ENCODE measurements at regions not wholly inside any gene's neighbourhood (a gene's known extent, or its start where the extent isn't known, plus 50 kb on each side); places are given as distances from the start of the nearest gene placed in this dataset.

DNA sequence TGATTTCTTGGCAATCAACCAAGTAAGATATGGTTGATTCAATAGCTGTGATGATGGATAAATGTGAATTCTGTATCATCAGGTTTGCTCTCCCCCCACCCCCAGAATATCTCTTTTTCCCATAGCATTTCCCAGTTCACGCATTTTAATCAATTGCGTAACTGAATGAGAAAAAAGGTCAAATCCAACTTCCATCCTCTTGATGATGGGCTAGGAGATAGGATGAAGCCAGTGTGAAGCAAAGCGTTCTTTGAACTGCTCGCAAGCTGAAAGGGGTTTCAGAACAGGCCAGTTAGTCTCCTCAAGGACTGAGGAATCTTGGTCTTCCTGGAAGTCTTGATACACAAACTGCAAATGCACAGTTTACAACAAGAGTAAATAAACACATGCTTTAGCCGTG lies 94.5 kb upstream of the ARMC3 start:
- TF ChIP-seq, protein P1, sequence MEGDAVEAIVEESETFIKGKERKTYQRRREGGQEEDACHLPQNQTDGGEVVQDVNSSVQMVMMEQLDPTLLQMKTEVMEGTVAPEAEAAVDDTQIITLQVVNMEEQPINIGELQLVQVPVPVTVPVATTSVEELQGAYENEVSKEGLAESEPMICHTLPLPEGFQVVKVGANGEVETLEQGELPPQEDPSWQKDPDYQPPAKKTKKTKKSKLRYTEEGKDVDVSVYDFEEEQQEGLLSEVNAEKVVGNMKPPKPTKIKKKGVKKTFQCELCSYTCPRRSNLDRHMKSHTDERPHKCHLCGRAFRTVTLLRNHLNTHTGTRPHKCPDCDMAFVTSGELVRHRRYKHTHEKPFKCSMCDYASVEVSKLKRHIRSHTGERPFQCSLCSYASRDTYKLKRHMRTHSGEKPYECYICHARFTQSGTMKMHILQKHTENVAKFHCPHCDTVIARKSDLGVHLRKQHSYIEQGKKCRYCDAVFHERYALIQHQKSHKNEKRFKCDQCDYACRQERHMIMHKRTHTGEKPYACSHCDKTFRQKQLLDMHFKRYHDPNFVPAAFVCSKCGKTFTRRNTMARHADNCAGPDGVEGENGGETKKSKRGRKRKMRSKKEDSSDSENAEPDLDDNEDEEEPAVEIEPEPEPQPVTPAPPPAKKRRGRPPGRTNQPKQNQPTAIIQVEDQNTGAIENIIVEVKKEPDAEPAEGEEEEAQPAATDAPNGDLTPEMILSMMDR (conservative IDR thresholded peaks at IDR 0.05) = no peak
- TF ChIP-seq EZH2 (IDR thresholded peaks at IDR 0.05; ENCODE audit: low read depth) = no peak

Measured in PC-9 (cell line).